Neural cell (in vitro differentiated cells): ENCODE measurements at regions not wholly inside any gene's neighbourhood (a gene's known extent, or its start where the extent isn't known, plus 50 kb on each side); places are given as distances from the start of the nearest gene placed in this dataset.

ENCODE experiments used
- EP300 ChIP-seq: fragments of 450-650 bp; conservative IDR thresholded peaks from 2 replicates; pipeline ENCODE4 v1.6.1; 2014; ENCODE audit warnings: antibody characterized with exemption, mild to moderate bottlenecking, moderate library complexity; ENCODE audit not compliant: poor library complexity, severe bottlenecking
- EZH2 ChIP-seq: fragments of 200-600, 300-800 bp; shearing (Covaris generic), sonication (generic); IDR thresholded peaks from 2 replicates; pipeline ENCODE4 v1.6.1; 2014; ENCODE audit warnings: antibody characterized with exemption, low read length, borderline replicate concordance, mild to moderate bottlenecking; ENCODE audit not compliant: insufficient read depth, poor library complexity, severe bottlenecking
- MXI1 ChIP-seq: fragments of 450-650 bp; conservative IDR thresholded peaks from 2 replicates; pipeline ENCODE4 v1.6.1; 2014; ENCODE audit warnings: antibody characterized with exemption, mild to moderate bottlenecking; ENCODE audit not compliant: poor library complexity, severe bottlenecking
- POLR2AphosphoS5 ChIP-seq: IDR thresholded peaks from 2 replicates; pipeline ENCODE4 v1.6.1; 2012
- RAD21 ChIP-seq: fragments of 450-650 bp; conservative IDR thresholded peaks from 2 replicates; pipeline ENCODE4 v1.6.1; 2014; ENCODE audit warnings: antibody characterized with exemption, mild to moderate bottlenecking, moderate library complexity
- SMC3 ChIP-seq: fragments of 450-650 bp; conservative IDR thresholded peaks from 2 replicates; pipeline ENCODE4 v1.6.1; 2014; ENCODE audit warnings: antibody characterized with exemption, mild to moderate bottlenecking, moderate library complexity; ENCODE audit not compliant: poor library complexity
- TAF1 ChIP-seq: IDR thresholded peaks from 2 replicates; pipeline ENCODE4 v1.6.1; 2012; ENCODE audit warnings: low read depth
- TF ChIP-seq, protein P1 (sequence below): fragments of 450-650 bp; IDR thresholded peaks from 2 replicates; pipeline ENCODE4 v1.5.1; 2014; ENCODE audit warnings: antibody characterized with exemption, mild to moderate bottlenecking, moderate library complexity; ENCODE audit not compliant: poor library complexity, severe bottlenecking
- TF ChIP-seq, protein P2 (sequence below): IDR thresholded peaks from 2 replicates; pipeline ENCODE4 v1.6.1; 2012; ENCODE audit warnings: borderline replicate concordance

DNA sequence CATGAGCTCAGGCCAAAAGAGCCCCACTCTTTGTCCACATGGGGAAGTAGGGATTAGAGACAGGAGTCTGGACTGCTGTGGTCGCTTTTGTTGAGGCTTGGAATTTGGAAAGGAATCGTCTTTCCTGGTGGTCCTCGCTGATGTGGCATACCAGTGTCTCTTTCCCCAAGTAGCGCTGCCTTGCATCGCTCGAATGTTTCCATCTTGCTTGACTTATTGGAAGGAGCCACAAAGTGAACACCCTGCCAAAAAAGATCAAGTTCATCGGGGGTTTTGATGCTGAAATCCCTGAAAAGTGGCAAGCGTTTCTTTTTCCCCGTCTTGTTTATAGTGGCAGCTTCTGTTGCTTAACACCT lies 161.3 kb downstream of the MACROH2A1 start:
- TF ChIP-seq, protein P1, sequence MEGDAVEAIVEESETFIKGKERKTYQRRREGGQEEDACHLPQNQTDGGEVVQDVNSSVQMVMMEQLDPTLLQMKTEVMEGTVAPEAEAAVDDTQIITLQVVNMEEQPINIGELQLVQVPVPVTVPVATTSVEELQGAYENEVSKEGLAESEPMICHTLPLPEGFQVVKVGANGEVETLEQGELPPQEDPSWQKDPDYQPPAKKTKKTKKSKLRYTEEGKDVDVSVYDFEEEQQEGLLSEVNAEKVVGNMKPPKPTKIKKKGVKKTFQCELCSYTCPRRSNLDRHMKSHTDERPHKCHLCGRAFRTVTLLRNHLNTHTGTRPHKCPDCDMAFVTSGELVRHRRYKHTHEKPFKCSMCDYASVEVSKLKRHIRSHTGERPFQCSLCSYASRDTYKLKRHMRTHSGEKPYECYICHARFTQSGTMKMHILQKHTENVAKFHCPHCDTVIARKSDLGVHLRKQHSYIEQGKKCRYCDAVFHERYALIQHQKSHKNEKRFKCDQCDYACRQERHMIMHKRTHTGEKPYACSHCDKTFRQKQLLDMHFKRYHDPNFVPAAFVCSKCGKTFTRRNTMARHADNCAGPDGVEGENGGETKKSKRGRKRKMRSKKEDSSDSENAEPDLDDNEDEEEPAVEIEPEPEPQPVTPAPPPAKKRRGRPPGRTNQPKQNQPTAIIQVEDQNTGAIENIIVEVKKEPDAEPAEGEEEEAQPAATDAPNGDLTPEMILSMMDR = no peak
- TF ChIP-seq TAF1 (no peak), EP300 (no peak), RAD21 (no peak), POLR2AphosphoS5 (no peak), SMC3 (no peak), EZH2 (no peak), MXI1 (no peak)
- TF ChIP-seq, protein P2, sequence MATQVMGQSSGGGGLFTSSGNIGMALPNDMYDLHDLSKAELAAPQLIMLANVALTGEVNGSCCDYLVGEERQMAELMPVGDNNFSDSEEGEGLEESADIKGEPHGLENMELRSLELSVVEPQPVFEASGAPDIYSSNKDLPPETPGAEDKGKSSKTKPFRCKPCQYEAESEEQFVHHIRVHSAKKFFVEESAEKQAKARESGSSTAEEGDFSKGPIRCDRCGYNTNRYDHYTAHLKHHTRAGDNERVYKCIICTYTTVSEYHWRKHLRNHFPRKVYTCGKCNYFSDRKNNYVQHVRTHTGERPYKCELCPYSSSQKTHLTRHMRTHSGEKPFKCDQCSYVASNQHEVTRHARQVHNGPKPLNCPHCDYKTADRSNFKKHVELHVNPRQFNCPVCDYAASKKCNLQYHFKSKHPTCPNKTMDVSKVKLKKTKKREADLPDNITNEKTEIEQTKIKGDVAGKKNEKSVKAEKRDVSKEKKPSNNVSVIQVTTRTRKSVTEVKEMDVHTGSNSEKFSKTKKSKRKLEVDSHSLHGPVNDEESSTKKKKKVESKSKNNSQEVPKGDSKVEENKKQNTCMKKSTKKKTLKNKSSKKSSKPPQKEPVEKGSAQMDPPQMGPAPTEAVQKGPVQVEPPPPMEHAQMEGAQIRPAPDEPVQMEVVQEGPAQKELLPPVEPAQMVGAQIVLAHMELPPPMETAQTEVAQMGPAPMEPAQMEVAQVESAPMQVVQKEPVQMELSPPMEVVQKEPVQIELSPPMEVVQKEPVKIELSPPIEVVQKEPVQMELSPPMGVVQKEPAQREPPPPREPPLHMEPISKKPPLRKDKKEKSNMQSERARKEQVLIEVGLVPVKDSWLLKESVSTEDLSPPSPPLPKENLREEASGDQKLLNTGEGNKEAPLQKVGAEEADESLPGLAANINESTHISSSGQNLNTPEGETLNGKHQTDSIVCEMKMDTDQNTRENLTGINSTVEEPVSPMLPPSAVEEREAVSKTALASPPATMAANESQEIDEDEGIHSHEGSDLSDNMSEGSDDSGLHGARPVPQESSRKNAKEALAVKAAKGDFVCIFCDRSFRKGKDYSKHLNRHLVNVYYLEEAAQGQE = no peak
